ENCODE measurements at regions not wholly inside any gene's neighbourhood (a gene's known extent, or its start where the extent isn't known, plus 50 kb on each side); places are given as distances from the start of the nearest gene placed in this dataset.

DNA sequence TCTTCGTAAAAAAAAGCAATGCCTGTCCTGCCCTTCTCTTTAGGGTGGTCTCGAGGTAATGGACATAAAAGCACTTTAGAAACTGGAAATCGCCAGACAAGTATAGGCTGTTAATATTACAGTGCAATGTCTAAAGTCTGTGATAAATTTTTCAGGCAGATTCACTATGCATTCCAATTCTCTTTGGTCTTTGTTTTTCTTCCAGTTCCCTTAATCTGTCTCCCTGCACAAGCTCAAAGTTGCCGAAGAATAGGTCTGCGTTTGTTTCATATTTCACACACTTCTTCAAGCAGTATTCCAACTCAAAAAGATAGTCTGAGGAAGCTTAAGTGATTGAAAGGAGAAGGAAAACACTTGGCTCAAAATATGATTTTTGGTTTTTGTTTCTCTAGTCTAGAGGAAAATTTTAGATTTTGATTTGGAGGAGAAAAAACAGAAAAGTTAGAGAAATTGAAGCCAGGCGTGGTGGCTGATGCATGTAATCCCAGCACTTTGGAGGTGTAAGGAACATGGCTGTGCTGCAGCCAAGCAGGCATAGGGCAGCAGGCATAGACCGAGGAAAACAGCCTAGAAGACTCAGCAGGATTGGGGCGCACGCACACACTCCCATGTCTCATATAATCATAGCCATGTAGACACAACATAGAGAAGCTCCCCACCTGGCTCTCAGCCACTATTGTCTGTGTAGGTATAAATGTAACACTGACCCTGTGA, 96.2 kb upstream of the TMPO start:
- TF ChIP-seq POLR2A (IDR thresholded peaks at IDR 0.05): no peak
- TF ChIP-seq, protein P1, sequence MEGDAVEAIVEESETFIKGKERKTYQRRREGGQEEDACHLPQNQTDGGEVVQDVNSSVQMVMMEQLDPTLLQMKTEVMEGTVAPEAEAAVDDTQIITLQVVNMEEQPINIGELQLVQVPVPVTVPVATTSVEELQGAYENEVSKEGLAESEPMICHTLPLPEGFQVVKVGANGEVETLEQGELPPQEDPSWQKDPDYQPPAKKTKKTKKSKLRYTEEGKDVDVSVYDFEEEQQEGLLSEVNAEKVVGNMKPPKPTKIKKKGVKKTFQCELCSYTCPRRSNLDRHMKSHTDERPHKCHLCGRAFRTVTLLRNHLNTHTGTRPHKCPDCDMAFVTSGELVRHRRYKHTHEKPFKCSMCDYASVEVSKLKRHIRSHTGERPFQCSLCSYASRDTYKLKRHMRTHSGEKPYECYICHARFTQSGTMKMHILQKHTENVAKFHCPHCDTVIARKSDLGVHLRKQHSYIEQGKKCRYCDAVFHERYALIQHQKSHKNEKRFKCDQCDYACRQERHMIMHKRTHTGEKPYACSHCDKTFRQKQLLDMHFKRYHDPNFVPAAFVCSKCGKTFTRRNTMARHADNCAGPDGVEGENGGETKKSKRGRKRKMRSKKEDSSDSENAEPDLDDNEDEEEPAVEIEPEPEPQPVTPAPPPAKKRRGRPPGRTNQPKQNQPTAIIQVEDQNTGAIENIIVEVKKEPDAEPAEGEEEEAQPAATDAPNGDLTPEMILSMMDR (IDR thresholded peaks at IDR 0.05): no peak

All from thyroid gland (tissue), 4 donors.